ENCODE measurements at regions not wholly inside any gene's neighbourhood (a gene's known extent, or its start where the extent isn't known, plus 50 kb on each side); places are given as distances from the start of the nearest gene placed in this dataset.
"Not testable (repeated sequence)": the region's sequence is repeated elsewhere in the genome, so short reads cannot be mapped to it uniquely, and the experiment has no call there.

DNA sequence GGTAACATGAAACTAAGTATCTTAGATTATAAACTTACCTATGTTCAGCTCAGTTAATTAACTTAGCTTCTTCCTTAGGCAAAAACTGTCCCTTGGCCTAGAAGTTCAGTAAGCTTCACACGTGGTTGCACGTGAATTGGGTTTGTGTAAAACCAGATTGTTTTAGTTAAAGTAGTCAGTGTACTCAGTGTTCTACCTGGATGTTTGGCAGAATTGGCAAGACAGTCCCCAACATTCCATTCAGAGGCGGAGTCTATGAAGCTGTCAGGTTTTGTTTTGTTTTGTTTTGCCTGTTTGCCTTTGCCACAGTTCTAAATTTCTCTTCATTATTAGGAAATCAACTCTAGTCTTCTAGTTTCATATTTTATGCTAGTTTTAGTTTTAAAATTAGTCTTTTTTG is 105.3 kb upstream of the ZEB2 start:
- DNase-seq (ENCODE audit: low spot score), result no peak

DNA sequence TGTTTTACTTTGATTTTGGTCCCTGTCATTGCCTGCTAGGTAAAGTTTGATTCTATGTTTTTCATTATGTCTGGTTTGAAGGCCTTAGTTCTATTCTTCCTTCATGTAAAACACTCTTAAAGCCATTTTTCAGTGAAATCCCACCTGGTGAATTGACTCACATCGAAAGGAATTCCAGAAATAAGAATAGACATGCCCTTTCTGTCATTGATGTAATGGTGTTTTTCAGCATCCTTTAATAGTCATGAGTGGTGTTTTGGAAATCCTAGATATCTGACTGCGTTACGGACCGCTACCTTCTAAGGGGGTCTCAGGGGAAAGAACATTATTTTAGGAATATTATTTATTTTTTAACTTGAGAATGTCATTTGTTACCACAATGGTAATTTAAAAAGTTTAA is 104.5 kb upstream of the ZEB2 start:
- DNase-seq (ENCODE audit: low spot score), result no peak

DNA sequence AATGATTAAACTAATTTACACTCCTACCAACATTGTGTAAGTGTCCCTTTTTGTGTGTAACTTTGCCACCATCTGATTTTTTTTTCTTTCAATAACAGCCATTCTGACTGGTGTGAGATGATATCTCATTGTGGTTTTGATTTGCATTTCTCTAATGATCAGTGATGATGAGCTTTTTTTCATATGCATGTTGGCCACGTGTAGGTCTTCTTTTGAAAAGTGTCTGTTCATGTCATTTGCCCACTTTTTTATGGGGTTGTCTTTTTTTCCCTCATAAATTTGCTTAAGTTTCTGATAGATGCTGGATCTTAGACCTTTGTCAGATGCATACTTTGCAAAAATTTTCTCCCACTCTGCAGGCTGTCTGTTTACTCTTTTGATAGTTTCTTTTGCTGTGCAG is 102.5 kb upstream of the ZEB2 start:
- not testable (repeated sequence) for DNase-seq (ENCODE audit: low spot score)

DNA sequence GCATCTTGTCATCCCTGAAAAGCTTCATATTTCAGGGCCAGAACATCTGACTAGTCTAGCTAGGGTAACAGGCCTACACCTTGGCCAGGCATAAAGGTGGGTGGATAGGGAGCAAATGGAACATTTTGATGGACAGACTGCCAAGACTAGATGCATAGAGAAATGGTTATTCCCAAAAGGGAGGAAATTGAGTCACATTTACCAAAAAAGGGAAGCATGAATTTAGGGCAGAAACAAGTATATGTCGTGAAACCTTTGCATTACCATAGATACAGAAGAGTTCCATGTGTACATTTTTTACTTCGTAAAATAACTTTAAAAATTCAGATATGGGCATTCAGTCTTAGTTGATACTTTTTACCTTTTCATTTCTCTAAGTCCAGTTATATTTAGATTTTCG is 101.3 kb upstream of the ZEB2 start:
- no peak for DNase-seq (ENCODE audit: low spot score)

DNA sequence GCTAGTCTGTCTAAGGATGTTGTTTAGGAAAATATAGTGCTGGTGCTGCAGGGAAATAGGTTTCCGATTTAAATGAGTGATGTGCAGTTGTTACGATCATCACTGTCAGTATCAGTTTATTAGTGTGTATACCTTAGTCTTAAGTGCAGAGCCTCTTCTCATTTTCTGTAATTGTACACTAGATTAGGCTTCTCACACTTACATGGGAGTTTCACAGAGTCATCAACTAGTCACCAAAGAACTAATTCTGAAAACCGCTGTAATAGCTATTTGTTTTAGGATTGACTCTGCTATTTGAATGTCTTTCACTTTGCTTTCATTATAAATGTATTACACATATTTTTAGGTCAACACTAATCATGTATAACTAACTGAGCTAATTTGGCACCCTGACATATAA is 99.8 kb upstream of the ZEB2 start:
- no peak for DNase-seq (ENCODE audit: low spot score)

DNA sequence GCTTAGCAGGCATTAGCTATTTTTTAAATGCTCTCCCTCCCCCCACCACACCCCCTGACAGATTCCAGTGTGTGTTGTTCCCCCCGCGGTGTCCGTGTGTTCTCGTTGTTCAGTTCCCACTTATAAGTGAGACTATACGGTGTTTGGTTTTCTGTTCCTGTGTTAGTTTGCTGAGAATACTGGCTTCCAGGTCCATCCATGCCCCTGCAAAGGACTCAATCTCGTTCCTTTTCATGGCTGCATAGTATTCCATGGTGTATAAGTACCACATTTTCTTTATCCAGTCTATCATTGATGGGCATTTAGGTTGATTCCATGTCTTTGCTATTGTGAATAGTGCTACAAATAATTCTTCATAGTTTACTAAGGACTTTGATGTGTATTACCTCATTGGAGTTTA is 97.3 kb upstream of the ZEB2 start:
- DNase-seq (ENCODE audit: low spot score), result not testable (repeated sequence)

DNA sequence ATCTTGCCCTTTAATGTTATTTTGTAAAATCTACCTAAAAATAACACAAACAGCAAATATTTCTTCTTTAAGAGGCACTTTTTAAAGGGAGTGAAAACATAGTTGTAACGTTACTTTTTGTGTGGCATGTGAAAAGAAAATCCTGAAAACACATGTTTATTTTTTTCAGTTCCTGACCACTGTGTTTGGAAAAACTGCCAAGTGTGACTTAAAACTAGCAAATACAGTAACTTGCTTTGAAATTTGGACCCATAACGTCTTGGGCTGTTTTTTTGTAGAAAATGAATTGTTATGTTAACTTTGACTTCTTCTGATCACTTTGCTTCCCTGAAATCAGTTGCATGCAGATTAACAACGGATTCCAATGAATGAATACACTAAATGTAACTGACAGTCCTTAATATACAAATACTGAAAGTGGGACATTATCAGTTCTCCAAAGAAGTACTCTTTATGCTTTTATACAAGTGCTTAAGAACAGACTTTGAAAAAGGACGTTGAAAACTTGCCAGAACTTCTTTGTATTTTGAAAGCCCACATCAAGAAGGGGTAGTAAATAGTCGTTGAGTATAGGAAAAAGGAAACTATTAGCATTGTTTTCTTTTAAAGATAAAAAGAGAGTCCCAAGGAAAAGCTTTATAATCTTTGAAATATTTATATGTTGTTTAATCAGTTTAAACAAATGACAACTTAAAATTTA is 96.1 kb upstream of the ZEB2 start:
- no peak for DNase-seq (ENCODE audit: low spot score)

DNA sequence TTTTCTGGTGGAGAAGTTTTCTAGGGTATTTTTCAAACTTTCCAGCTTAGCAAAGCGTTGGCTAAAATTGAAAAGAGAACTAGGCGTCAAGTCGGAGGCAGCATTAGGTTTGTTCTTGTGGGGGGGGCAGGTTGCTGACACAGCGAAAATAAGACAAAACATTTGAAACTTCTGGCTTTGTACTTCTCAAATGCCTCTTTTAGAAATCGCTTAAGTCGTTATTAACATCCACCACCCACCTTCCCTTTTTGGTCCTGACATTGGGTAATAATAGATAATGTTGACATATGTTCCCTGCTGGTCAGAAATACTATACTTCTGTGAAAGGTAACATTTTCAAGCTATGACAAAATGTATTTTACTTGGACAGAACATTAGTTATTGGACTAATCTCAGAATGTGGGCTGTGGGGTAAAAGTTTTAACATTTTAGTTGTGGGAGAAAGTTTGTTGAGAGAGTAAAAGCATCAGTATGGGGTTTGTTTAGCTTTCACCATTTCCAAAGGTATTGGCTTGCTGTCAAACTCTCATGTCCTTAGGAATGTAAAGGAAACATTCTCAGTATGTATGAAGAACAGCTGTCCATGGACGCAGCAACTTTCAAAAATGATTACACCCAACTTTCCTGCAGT is 88.1 kb upstream of the ZEB2 start:
- DNase-seq (ENCODE audit: low spot score), result no peak

DNA sequence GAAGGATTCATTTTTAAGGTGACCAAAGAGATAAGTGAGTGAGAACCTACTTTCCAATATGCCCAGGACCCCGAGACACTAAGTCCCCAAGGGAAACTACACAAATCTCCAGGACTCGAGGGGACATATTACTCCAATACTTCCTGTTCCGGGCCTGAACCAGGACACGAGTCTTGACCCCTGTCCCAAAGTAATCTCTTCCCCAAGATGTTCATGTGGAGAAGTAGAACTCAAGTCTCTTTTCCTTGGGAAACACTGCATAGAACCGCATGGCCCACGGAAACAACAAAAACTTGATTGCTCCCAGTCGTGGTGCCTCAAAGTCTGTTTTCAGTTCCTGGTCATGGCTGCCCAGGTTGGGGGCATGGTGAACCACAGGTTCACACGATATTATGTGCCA is 87.2 kb upstream of the ZEB2 start:
- DNase-seq (ENCODE audit: low spot score), result no peak

DNA sequence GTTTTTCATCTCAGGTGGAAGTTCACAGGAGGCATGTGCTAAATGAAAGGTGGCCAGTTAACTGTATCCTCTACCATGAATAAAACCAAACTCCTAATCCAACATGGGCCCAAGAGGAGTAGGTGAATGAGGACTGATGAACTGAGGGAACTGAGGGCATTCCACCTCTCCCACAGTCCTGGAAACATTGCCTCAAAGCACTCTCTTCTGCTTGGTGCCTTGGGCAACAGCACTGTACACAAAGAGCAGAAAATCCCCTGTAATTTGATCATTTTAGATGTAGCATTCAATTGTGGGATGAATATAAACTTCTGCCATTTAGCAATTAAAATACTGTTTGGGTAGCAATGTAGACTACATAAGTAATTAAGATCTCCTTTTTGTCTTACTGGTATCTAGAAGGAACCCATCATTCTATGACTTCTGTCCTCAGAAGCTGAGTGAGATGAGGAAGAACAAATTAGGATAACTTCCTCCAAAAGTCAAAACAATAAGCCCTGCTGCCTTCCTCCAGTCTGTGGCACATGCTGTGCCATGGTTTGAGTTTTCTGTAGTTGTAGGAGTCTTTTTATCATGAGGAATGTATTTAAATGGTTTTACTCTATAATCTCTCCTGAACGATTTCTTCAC is 86.7 kb upstream of the ZEB2 start:
- no peak for DNase-seq (ENCODE audit: low spot score)

DNA sequence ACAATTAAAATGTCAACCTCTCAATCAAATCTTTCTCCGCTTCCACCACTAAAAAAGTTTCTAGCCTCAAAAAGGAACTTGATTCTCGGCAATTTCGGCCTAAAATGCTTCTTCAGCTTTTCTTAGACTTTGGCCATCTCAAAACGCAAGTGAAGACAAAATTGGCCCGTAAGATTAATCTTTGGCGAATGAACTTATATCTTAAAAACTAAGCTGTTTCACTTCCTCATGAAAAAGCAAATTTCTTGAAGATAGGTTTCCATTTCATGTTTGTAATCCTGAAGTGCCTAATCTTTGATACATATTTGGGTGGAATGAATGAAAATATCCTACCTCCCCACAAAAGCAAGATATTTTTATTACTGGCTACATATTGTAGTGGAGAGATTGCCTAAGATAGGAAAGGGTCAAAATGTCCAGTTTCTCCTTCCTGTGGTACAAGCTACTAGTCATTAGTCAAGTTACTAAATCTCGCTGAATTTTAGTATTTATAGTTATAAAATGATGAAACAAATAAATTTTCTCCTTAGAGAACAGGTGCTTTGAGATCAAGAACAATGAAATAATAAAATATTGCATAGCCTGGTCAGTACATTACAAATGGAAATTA is 85.4 kb upstream of the ZEB2 start:
- no peak for DNase-seq (ENCODE audit: low spot score)

DNA sequence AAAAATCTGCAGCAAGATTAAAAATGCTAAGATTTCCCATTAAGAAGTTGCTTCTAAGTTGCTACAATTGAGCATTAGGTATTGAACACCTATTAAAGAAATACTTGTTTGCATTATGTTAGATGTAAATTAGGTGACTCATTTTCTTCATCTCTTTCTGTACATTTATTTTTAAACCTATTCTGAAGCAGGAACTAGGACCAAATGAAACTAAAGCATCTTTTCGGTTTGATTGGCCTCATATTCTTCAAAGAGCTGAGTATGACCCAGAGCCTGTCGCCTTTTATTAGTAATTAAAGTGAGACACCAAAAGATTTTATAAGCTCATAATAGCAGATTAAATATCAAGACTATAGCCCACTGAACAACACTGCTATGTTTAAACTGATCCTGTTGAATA is 83.4 kb upstream of the ZEB2 start:
- DNase-seq (ENCODE audit: low spot score), result no peak

DNA sequence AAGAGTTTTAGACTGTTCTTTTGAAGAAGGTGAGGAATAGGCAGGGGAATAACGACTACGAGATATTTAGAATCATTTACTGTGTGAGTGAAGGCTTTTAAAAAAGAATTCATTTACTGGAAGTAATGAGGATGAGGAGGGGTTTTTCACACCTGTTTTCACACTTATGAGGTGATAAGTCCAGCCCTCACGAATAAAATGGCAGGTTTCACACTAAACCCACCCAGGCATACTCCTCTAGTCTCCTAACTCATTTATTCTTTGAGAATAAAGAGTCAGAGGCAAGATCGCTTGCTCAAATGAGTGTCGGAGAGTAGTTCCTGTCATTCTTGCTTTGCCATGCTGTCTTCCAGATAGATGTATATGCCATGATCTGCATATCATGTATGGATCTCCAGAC is 79.0 kb upstream of the ZEB2 start:
- DNase-seq (ENCODE audit: low spot score), result no peak

DNA sequence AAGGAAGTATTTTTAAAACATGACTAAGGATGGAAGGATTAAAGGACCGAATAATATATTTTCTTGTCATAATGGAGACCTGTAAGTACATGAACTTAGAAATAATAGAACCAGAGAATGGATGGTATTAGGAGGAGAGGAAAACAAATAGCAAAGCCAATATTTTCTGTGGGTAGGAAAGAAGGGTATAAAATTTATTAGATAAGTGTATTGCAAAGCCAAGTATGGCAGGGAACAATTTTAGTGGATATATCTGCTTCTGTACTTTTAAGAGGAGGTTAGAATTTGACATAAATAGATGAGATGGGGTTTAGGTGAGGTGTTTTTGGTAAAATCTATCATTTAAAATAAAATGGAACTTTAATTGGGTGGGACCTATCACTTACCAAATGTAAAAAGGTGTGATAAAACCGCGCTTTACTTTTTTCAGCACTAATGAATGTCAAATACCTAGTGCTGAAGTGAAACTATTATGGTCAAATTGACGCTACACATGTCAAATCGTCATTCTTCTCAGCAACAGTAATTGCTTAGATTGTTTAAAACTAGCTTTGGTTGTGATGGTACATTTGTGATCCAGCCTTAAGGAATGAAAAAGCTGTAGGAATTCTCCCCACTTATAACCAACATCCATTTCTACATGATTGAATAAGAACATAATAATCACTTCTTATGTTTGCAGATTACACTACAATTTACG is 78.1 kb upstream of the ZEB2 start:
- DNase-seq (ENCODE audit: low spot score), result no peak

DNA sequence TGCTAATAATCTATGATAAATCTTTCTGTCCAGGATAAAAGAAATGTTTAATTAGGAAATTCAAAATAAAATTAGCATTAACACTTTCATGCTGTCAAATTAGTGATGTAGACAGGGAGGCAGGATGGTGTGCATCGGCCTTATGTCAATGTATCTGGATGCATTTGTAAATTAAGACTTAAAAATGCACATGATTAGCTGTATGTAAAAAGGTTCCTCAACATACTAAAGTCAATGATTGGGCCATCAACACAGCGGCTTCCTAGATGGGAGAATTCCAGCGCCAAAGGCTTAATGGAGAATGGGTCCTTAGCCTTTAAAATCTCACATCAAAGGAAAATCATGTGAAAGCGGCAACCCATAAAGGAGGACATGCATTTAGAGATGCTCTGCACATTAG is 77.5 kb upstream of the ZEB2 start:
- no peak for DNase-seq (ENCODE audit: low spot score)

DNA sequence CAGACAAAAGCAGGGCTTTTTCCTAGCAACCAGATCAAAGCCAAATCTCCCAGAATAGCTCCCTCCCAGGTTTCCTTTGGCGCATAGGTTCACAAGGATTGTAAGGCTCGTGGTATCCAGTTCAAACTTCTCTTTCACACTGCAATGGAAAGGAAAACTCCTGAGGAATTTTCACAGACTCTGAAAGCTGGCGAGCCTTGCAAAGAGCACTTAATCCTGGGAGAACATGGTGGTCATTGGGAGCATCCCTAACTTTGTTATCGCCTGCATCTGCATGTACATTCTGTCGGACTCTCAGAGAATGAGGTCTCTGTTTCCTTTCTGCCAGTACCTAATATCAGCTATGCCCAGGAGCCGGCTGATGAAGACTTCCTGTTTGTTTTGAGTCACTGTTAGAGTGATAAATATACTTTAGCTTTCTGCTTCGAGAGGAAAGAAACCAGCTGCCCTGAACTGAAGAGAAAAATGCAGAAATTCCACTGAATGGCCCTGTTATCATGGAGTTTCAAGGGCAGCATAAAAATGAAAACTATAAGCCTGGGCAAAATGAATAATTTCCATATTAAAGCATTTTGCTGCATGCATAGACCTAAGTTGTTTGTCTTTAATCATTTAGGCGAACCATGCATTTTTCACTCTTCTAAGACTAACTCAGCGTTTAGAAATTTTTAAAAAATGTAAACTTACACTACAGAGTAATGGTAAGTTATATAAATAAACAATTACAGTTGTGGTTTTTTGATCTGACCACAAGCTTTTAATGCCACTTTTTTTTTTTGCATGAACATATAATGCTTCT is 76.4 kb upstream of the ZEB2 start:
- no peak for DNase-seq (ENCODE audit: low spot score)

DNA sequence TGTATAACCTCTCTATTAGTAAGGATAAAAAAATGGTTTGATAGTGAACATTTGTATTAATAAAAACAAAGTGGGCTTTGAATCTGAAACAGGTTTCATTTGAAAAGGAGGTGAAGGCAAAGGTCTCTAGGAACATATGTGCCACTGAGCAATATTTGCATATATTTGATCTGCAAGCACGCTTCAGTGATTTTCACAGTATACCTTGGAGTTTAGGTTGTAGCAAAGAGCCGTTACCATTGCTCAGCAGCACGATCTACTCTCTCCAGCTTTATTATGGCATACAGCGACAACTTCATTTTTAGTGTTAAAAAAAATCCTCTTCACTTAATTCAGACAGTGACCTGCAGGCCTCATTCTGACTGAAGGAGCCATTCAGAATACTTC is 75.8 kb upstream of the ZEB2 start:
- no peak for DNase-seq (ENCODE audit: low spot score)

DNA sequence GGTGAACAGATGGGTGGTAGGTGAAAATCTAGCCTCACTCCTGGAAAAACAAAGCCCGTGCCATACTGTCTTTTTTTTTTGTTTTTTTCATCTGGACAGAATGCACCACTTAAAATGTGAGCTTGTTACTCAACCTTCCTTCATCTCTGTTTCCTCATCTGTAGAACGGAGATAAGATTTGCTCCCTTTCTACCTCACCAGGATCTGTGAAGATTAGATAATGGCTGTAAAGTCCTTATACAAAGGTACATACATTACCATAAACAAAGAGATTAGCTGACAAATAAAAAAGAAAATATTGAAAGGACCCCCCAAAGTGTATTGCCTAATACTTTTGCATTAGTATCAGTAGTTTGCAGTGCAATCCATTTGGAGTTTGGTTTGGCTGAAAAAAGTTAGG is 75.4 kb upstream of the ZEB2 start:
- DNase-seq (ENCODE audit: low spot score), result no peak

DNA sequence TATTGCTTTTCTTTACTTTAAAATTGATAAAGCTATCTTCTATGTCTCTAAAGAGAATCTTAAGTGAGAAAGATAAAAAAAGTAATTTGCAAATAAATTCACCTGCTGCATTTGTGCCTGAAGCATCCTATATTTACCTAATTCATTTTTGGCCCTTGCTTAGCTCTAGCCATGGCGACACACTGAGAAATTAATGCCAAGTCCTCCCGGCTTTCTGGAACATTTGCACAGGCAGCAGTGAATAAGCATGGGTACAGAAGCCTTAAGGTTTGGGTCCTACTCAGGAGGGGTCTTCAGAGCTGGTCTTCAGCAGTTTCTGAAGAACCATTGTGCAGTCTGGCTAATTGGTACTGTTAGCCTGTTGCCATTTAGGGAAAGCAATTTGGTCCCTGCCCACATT is 73.9 kb upstream of the ZEB2 start:
- no peak for DNase-seq (ENCODE audit: low spot score)

DNA sequence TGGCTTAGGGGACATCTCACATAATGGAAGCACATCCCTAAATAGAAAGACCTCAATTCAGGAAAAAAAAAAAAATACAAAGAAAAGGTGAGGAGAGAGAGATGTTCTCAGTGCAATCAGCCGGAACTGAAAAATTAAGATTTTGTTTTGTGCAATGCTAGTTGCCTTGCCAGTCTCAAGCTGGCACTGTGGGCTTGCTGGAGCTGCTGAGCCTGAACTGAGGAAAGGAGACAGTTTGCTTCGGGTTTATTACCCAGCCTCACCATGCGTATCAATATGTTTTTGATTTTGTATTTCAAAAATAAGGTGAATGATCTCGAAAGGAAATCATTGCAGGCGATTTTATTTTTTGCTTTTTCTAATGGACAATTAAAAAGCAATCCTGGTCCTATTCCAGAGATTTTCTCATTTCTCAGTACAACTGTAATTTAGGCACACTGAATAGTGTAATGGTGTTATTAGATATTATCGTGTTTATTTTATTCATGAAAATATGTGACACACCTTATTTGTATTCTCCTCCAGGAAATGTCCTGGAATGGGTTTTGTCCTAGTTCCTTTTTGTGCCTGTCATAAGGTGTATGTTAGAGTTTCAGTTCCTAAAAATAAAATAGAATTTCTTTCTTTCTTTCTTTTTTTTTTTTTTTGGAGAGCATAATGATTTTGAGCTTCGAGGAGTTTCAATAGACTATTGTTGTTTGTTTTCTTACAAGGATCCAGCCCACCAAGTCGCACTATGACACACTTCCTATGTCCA is 72.8 kb upstream of the ZEB2 start:
- no peak for DNase-seq (ENCODE audit: low spot score)

DNA sequence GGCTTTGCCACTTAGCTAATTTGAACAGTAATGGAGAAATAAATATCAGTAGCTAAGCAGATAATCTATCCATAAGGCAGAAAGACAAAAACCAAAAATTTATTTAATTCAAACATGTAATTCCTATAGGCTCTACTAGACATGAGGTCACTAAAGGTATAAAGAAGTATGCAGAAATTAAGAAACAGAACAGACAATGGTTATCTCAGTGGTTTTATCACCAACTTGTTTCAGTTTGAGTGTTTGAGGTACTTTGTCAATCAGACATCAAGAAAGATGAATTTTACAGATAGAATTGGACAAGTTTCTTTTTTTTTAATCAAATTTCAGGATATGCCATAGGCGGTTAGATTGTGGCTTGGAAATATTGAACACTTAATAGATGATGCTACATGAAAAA is 67.4 kb upstream of the ZEB2 start:
- DNase-seq (ENCODE audit: low spot score), result no peak
